H1 (cell line): ENCODE measurements at regions not wholly inside any gene's neighbourhood (a gene's known extent, or its start where the extent isn't known, plus 50 kb on each side); places are given as distances from the start of the nearest gene placed in this dataset.

Experiments used
- BACH1 ChIP-seq: IDR thresholded peaks from 2 replicates; pipeline ENCODE4 v1.6.1; 2012; ENCODE audit warnings: low read length, improper control_type of control experiment
- GTF2F1 ChIP-seq: IDR thresholded peaks from 2 replicates; pipeline ENCODE4 v1.6.1; 2012; ENCODE audit warnings: low read depth, low read length, improper control_type of control experiment, borderline replicate concordance
- KDM4A ChIP-seq: IDR thresholded peaks from one replicate; pipeline ENCODE4 v1.7.1; 2012; ENCODE audit warnings: low read depth, mild to moderate bottlenecking, moderate library complexity, low read length, inconsistent platforms; ENCODE audit not compliant: severe bottlenecking
- POLR2AphosphoS5 ChIP-seq: IDR thresholded peaks from 2 replicates; pipeline ENCODE4 v1.6.1; 2011; ENCODE audit warnings: low read depth, low read length
- RFX5 ChIP-seq: IDR thresholded peaks from 2 replicates; pipeline ENCODE4 v1.6.1; 2011; ENCODE audit warnings: low read depth, low read length, improper control_type of control experiment, borderline replicate concordance
- RXRA ChIP-seq: IDR thresholded peaks from 2 replicates; pipeline ENCODE4 v1.6.1; 2011; ENCODE audit warnings: low read depth, mild to moderate bottlenecking, low read length, moderate library complexity; ENCODE audit not compliant: insufficient read depth
- TAF1 ChIP-seq: IDR thresholded peaks from 2 replicates; pipeline ENCODE4 v1.6.1; 2011; ENCODE audit warnings: mild to moderate bottlenecking, low read depth, low read length
- TCF12 ChIP-seq: IDR thresholded peaks from 2 replicates; pipeline ENCODE4 v1.6.1; 2011; ENCODE audit warnings: low read depth, mild to moderate bottlenecking, low read length
- ZNF274 ChIP-seq: IDR thresholded peaks from 2 replicates; pipeline ENCODE4 v1.7.0; 2012; ENCODE audit warnings: low read length, borderline replicate concordance; ENCODE audit errors: extremely low read depth

DNA sequence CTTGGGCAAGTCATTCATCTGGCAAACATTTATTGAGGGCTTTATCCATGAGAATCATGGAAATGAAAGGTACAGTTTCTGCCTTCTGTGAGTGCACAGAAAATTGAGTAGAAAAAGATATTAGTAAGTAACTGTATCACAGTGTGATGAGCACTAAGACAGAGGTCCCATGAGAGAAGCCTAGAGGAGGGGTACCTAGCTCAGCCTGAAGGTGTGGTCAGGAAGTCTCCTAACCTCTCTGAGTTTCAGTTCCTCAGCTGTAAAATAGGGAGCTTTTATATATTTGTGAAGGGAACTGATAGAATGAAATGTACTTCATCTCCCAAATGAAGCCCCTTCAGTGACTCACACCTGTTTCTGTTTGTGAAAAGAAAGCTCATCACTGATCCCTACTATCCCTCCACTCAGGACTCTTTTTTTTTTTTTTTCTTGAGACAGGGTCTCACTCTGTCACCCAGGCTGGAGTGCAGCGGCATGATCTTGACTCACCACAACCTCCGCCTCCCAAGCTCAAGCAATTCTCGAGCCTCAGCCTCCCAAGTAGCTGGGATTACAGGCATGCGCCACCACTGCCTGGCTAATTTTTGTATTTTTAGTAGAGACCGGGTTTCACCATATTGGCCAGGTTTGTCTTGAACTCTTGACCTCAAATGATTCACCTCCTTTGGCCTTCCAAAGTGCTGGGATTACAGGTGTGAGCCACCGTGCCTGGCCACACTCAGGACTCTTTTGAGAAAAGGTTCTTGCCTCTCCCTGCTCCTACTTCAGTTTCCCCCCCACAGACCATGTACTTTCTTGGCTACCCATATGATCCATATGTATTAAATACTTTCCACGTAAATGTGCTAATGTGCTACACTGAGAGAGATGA is 93.7 kb upstream of the FUT8 start (continued):
- TF ChIP-seq RXRA (no peak), POLR2AphosphoS5 (no peak), KDM4A (no peak), ZNF274 (no peak), GTF2F1 (no peak), TCF12 (no peak), BACH1 (no peak), RFX5 (no peak), TAF1 (no peak)
